Lower lobe of right lung (tissue), 2 donors: ENCODE measurements at regions not wholly inside any gene's neighbourhood (a gene's known extent, or its start where the extent isn't known, plus 50 kb on each side); places are given as distances from the start of the nearest gene placed in this dataset.
A peak's percentile ranks its signal among the peaks of the same experiment; 100 is the strongest.

ENCODE experiments used
- ATAC-seq, 2 donors: fragments of 200-7000 bp; cut with Tn5 transposase; one replicate each; pipeline ENCODE4 v1.9.1; 2020 to 2022; ENCODE audit warnings: mild to moderate bottlenecking in 2 of 2, moderate library complexity in 2 of 2
- DNase-seq: peaks from one replicate; pipeline ENCODE4 v3.0.0-alpha.2; 2020
- H3K27ac ChIP-seq: fragments of 200-600 bp; one replicate; pipeline ENCODE4 v1.8.0; 2022
- H3K27me3 ChIP-seq: fragments of 200-600 bp; one replicate; pipeline ENCODE4 v1.8.0; 2022; ENCODE audit warnings: low read depth
- H3K36me3 ChIP-seq: fragments of 200-600 bp; one replicate; pipeline ENCODE4 v1.8.0; 2022; ENCODE audit warnings: mild to moderate bottlenecking
- H3K4me1 ChIP-seq: fragments of 200-600 bp; one replicate; pipeline ENCODE4 v1.8.0; 2022
- H3K4me3 ChIP-seq: fragments of 200-600 bp; one replicate; pipeline ENCODE4 v1.8.0; 2022; ENCODE audit warnings: mild to moderate bottlenecking
- H3K9me3 ChIP-seq: fragments of 200-600 bp; one replicate; pipeline ENCODE4 v1.8.0; 2022
- CTCF ChIP-seq: fragments of 200-600 bp; IDR thresholded peaks from one replicate; pipeline ENCODE4 v1.8.0; 2022; ENCODE audit warnings: antibody characterized with exemption, mild to moderate bottlenecking
- intact Hi-C: fragments of 100-400 bp; cut with DNase I; formaldehyde crosslinking; loops from one replicate; pipeline ENCODE4 v1.11.0; 2022
- donor health status: DM: no; HTN: yes; CAD: no; lungs with severe emphysema.

- DNase-seq, result no peak
- Histone ChIP-seq H3K4me3 (no peak overlapping the region), H3K27me3 (peaks cover 38% of the 10 kb centered on the region), H3K27ac (no peak overlapping the region), H3K4me1 (peaks cover 9% of the 10 kb centered on the region), H3K36me3 (no peaks in the 10 kb centered on the region), H3K9me3 (no peaks in the 10 kb centered on the region)
- intact Hi-C loops, result no loop called here
- ATAC-seq, result no peak
- no peak for TF ChIP-seq CTCF
Measured at GRCh38 chr12:132416827-132417226, 73.1 kb upstream of the FBRSL1 start.

GRCh38 chr12:132416121-132416673 lies 73.8 kb upstream of the FBRSL1 start:
- H3K27ac ChIP-seq, result no peak overlapping the region
- ATAC-seq (no peak), DNase-seq (no peak)
- intact Hi-C loops, result no loop called here
- H3K4me3 ChIP-seq, result no peak overlapping the region
- peaks cover 38% of the 10 kb centered on the region for H3K27me3 ChIP-seq
- H3K9me3 ChIP-seq, result no peaks in the 10 kb centered on the region
- H3K4me1 ChIP-seq, result peaks cover 9% of the 10 kb centered on the region
- no peak for TF ChIP-seq CTCF
- no peaks in the 10 kb centered on the region for H3K36me3 ChIP-seq

DNA sequence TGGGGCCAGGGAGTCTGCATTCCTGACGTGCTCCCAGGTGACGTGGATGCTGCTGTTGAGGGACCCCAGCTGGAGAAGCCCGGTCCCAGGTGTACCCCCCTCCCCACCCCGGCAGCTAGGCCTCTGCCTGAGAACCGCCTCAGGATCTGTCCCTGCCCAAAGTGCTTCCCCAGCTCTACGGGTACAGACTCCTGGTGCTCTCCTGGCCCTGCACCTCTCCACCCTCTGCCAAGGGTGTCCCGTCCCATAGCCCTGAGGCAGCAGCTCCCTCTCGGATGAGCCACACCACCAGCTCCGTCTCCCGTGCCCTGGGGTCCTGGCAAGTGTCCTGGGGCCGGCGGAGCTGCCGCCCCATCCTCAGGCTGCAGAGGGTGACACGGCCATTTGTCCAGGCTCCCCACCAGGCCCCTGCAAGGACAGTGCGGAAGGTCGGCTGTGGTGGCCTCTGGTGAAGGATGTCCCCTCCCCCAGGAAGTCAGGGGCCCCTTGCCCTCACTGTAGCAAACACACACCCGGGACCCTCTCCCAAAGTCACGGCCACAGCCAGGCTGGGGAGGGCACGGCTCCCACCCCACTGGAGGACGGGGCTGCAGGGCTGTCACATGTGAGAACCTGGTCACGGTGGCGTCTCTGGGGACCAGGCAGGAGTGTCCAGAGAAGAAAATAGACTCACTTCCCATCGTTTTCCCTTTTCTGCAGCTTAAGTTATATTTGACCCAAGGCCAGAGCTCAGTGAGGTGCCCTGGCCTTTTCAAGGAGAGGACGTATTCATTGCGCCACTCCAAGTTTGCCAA lies 74.4 kb upstream of the FBRSL1 start:
- H3K36me3 ChIP-seq, result no peaks in the 10 kb centered on the region
- H3K9me3 ChIP-seq, result no peaks in the 10 kb centered on the region
- ATAC-seq (peak; percentile 3 to 11), DNase-seq (no peak)
- no peak for TF ChIP-seq CTCF
- peaks cover 38% of the 10 kb centered on the region for H3K27me3 ChIP-seq
- H3K4me1 ChIP-seq, result peaks cover 9% of the 10 kb centered on the region
- H3K4me3 ChIP-seq, result no peak overlapping the region
- intact Hi-C loops, result no loop called here
- no peak overlapping the region for H3K27ac ChIP-seq

GRCh38 chr12:132414634-132415326 lies 75.2 kb upstream of the FBRSL1 start:
- Histone ChIP-seq H3K9me3 (no peaks in the 10 kb centered on the region), H3K36me3 (no peaks in the 10 kb centered on the region), H3K27ac (no peak overlapping the region), H3K4me3 (no peak overlapping the region), H3K4me1 (peaks cover 9% of the 10 kb centered on the region), H3K27me3 (peaks cover 38% of the 10 kb centered on the region)
- DNase-seq (peak; percentile 83), ATAC-seq (peak; percentile 95)
- peak; percentile 97 for TF ChIP-seq CTCF
- intact Hi-C loops, result no loop called here

GRCh38 chr12:132413931-132414588 lies 75.9 kb upstream of the FBRSL1 start:
- peaks cover 38% of the 10 kb centered on the region for H3K27me3 ChIP-seq

More at GRCh38 chr12:132413931-132414588, 75.9 kb upstream of the FBRSL1 start:
- DNase-seq, result no peak
- intact Hi-C loops, result no loop called here
- Histone ChIP-seq H3K27ac (no peak overlapping the region), H3K4me3 (no peak overlapping the region), H3K4me1 (peaks cover 9% of the 10 kb centered on the region), H3K36me3 (no peaks in the 10 kb centered on the region), H3K9me3 (no peaks in the 10 kb centered on the region)
- TF ChIP-seq CTCF, result peak; percentile 27
- peak in 1 of 2 donors; percentile 18 for ATAC-seq
